NB4 (cell line): ENCODE measurements at regions not wholly inside any gene's neighbourhood (a gene's known extent, or its start where the extent isn't known, plus 50 kb on each side); places are given as distances from the start of the nearest gene placed in this dataset.
A peak's percentile ranks its signal among the peaks of the same experiment; 100 is the strongest.

Experiments used
- DNase-seq: peaks from one replicate; pipeline ENCODE4 v3.0.0; 2010; ENCODE audit warnings: low read depth
- H3K4me3 ChIP-seq: one replicate; pipeline ENCODE4 v1.5.1; 2011; ENCODE audit warnings: mild to moderate bottlenecking, low read depth, low read length, moderate library complexity
- MYC ChIP-seq: IDR thresholded peaks from 2 replicates; pipeline ENCODE4 v1.6.1; 2011; ENCODE audit warnings: low read depth, low read length
- POLR2A ChIP-seq: IDR thresholded peaks from 2 replicates; pipeline ENCODE4 v1.6.1; 2011; ENCODE audit warnings: mild to moderate bottlenecking; ENCODE audit not compliant: insufficient read length; ENCODE audit errors: extremely low read depth
- TF ChIP-seq, protein P1 (sequence below): IDR thresholded peaks from 2 replicates; pipeline ENCODE4 v1.6.1; 2011; ENCODE audit warnings: low read depth, low read length
- TF ChIP-seq, protein P2 (sequence below): IDR thresholded peaks from one replicate; pipeline ENCODE4 v1.5.1; 2012; ENCODE audit warnings: low read depth, low read length

DNA sequence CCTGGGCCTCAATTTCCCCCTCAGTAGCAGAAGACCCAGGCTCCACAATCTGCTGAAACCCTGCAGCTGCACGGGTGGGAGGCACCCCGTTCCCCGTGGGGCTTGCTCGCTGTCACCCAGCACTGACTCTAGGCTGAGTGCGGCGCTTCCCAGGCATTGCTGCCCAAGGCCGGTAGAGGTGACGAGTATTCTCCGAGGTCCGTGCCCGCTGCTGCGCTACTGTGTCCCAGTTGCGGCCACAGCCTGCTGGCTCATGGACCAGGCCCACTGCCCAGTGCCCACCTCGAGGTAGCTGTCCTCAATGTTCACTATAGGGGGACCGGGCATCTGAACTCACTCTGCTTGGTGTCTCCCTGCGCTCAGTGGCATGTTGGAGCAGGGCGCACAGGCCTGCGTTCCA, 74.7 kb downstream of the GSC start:
- TF ChIP-seq, protein P1, sequence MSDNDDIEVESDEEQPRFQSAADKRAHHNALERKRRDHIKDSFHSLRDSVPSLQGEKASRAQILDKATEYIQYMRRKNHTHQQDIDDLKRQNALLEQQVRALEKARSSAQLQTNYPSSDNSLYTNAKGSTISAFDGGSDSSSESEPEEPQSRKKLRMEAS: no peak
- TF ChIP-seq MYC (no peak), POLR2A (no peak)
- TF ChIP-seq, protein P2, sequence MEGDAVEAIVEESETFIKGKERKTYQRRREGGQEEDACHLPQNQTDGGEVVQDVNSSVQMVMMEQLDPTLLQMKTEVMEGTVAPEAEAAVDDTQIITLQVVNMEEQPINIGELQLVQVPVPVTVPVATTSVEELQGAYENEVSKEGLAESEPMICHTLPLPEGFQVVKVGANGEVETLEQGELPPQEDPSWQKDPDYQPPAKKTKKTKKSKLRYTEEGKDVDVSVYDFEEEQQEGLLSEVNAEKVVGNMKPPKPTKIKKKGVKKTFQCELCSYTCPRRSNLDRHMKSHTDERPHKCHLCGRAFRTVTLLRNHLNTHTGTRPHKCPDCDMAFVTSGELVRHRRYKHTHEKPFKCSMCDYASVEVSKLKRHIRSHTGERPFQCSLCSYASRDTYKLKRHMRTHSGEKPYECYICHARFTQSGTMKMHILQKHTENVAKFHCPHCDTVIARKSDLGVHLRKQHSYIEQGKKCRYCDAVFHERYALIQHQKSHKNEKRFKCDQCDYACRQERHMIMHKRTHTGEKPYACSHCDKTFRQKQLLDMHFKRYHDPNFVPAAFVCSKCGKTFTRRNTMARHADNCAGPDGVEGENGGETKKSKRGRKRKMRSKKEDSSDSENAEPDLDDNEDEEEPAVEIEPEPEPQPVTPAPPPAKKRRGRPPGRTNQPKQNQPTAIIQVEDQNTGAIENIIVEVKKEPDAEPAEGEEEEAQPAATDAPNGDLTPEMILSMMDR: no peak
- DNase-seq: no peak
- no peak overlapping the region for H3K4me3 ChIP-seq

DNA sequence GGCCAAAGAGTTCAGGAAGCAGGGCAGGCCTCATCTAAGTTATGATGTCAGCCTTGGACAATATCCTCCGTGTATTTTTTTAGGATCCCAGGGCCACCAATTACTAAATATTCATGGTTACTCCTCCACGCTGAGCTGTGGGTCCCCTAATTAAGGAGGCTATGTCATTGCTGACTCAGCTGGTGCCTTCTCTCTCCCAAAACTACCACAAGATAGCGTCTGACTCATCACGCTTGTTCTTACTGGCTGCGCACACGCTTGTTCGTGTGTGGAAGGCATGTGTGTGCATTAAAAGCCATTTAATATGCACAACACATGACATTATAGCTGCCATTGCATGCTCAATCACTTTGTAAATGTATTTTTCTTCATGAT, 78.3 kb downstream of the GSC start:
- no peak overlapping the region for H3K4me3 ChIP-seq
- TF ChIP-seq, protein P1: no peak
- no peak for TF ChIP-seq POLR2A
- TF ChIP-seq MYC: no peak
- TF ChIP-seq, protein P2: no peak
- peak; percentile 10 for DNase-seq

DNA sequence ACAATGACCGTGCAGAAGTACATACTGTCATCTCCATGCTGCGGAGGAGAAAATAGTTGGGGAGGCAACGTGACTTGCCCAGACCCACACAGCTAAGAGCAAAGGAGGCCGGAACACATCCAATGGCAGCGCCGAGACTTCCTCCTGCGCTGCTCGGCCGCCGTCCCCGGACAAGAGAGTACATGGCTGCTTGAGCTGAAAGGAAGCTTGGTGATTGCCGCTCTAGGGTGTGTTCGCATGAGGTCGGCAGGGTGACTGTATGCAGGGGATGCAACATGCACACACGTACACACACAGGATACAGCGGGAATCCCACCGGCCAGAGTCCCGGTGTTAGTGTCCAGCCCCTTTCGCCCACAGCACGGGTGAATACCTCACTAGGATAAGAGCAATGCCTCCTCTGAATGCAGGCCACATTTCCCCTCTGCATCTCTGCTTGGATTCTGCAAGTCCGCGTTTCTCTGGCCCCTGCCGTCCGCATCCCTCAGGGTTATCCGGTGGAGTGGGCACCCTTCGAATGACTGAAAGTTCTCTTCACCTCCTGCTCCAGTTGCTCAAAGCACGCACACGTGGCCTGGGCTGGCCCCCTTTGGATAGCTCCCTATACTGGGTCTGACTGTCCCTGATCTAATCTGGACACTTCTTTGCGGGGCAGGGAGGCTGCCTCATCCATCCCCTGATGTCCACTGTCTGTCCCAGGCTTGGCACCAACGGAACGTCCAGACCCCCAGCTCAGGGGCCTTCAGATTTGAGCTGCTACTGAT, 78.8 kb downstream of the GSC start:
- TF ChIP-seq MYC (no peak), POLR2A (no peak)
- TF ChIP-seq, protein P2: no peak
- TF ChIP-seq, protein P1: no peak
- DNase-seq: no peak
- H3K4me3 ChIP-seq: no peak overlapping the region

DNA sequence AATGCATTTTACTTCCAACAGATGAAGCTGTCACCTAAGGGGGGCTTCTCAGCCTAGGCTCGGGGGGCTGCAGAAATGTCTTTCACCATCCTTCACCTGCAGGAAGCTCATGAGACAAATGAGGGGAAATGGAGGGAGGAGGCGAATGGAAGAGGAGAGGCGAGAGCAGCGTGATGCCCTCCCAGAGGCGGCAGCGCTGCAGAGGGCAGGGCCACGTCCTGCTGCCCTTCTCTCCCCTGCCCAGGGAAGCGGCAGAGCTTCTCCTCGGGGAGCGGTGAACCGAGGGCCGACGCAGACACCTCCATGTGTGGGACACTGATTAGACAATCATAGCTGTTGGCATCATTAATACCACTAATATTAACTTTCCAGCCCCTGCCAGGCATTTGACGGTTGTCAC, 78.3 kb downstream of the SERPINA3 start:
- no peak for TF ChIP-seq POLR2A
- no peak for DNase-seq
- H3K4me3 ChIP-seq: no peak overlapping the region

DNA sequence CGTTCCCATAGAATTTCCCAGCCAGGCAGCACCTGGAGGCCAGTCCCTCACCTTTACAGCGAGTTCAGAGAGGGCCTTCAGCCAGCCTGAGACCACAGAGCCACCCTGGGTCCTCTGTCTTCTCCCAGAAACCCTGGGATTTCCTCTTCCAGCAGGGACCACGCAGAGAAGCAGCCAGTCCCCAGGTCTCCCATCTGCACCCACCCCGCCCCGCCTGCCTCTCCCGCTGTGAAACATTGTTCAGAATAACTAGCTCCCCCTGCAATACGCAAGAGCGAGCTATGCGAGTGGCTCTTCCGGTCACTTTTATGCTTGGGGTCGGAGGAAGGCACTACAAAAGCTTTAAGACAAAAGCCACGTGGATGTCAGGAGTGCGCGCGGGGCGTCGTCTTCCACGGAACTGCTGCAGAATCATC, 77.8 kb downstream of the SERPINA3 start:
- H3K4me3 ChIP-seq: no peak overlapping the region
- TF ChIP-seq, protein P1: no peak
- TF ChIP-seq MYC: no peak
- no peak for TF ChIP-seq POLR2A
- TF ChIP-seq, protein P2: no peak
- no peak for DNase-seq

DNA sequence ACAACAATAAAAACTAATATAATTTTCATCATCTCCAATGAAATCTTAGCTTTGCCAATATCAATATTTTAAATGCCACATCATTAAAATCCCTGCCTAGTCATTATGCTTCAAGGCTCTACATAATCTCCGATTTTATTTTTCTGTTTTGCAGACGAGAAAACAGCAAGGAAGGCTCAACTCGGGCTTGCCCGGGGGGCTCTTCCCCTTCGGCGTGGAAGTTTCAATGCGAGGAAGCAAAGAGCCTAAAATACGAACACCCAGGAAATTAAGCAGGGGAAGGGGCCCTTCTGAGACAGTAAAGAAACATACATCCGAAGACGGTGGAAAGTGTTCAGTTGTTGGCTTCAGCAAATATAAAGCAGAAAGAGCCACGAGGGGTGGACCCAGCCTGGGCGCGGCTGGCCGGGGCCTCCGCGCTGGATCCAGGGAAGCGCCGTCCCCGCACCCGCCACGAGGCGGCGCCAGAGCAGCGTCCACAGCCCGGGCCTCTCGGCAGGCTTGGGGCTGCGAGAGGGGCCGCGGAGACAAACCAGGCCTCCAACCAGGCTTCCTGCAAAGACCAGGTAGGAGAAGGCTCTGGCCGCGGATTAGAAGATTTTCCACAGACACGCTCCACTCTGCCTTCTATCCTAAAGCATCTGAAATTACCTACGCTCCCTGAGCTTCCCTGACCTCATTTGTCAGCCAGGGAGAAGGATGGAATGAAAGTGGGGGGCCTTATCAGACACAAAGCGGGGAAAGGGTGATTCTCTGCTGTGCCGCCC, 77.2 kb downstream of the SERPINA3 start:
- peak; percentile 57 for DNase-seq
- no peak overlapping the region for H3K4me3 ChIP-seq
- no peak for TF ChIP-seq POLR2A
- TF ChIP-seq, protein P2: peak; percentile 88
- no peak for TF ChIP-seq MYC
- TF ChIP-seq, protein P1: no peak
